ENCODE measurements at regions not wholly inside any gene's neighbourhood (a gene's known extent, or its start where the extent isn't known, plus 50 kb on each side); places are given as distances from the start of the nearest gene placed in this dataset.

- Mint-ChIP-seq H3K36me3 (no peaks in the 10 kb centered on the region), H3K27ac (no peak overlapping the region), H3K27me3 (no peaks in the 10 kb centered on the region), H3K4me1 (no peaks in the 10 kb centered on the region), H3K4me3 (no peak overlapping the region), H3K9me3 (peaks cover 2 to 33% (median 7%) of the 10 kb centered on the region in 7 donors)
- DNase-seq (no peak), ATAC-seq (ENCODE audit: low read depth in 2 of 2) (no peak)
- Histone ChIP-seq H3K9me3 (ENCODE audit: control insufficient read depth in 2 of 2, low read length in 2 of 2) (peaks cover 0 to 2% of the 10 kb centered on the region in 2 experiments), H3K36me3 (ENCODE audit: control insufficient read depth, insufficient read depth, low read length) (no peaks in the 10 kb centered on the region), H3K27me3 (ENCODE audit: control insufficient read depth, insufficient read depth, low read length) (no peaks in the 10 kb centered on the region), H3K27ac (ENCODE audit: insufficient read depth, low read length, poor library complexity, severe bottlenecking) (no peak overlapping the region), H3K4me3 (ENCODE audit: low read depth, low read length) (no peak overlapping the region), H3K4me1 (ENCODE audit: control insufficient read depth, insufficient read depth, low read length, poor library complexity, severe bottlenecking) (no peaks in the 10 kb centered on the region)
Measured at GRCh38 chr9:118721923-118722322, 647.3 kb downstream of the BRINP1 start.

GRCh38 chr9:118729981-118730380 lies 639.3 kb downstream of the BRINP1 start:
- no peak for ATAC-seq (ENCODE audit: low read depth in 2 of 2)
- H3K9me3 Mint-ChIP-seq: peaks cover 1 to 32% (median 11%) of the 10 kb centered on the region in 7 donors
- H3K27me3 Mint-ChIP-seq: no peaks in the 10 kb centered on the region

GRCh38 chr9:118732998-118733397 lies 636.2 kb downstream of the BRINP1 start:
- no peak overlapping the region for H3K27ac ChIP-seq (ENCODE audit: insufficient read depth, low read length, poor library complexity, severe bottlenecking)
- peaks cover 0 to 34% (median 9%) of the 10 kb centered on the region in 7 donors for H3K9me3 Mint-ChIP-seq
- H3K4me1 Mint-ChIP-seq: peaks cover 0 to 1% (median 0%) of the 10 kb centered on the region in 4 donors
- ATAC-seq (ENCODE audit: low read depth in 2 of 2): no peak
- no peak for DNase-seq
- H3K27ac Mint-ChIP-seq: no peak overlapping the region
- peaks cover 0 to 17% of the 10 kb centered on the region in 2 experiments for H3K9me3 ChIP-seq (ENCODE audit: control insufficient read depth in 2 of 2, low read length in 2 of 2)
- H3K4me1 ChIP-seq (ENCODE audit: control insufficient read depth, insufficient read depth, low read length, poor library complexity, severe bottlenecking): no peaks in the 10 kb centered on the region
- no peaks in the 10 kb centered on the region for H3K36me3 Mint-ChIP-seq
- no peak overlapping the region for H3K4me3 ChIP-seq (ENCODE audit: low read depth, low read length)
- no peaks in the 10 kb centered on the region for H3K36me3 ChIP-seq (ENCODE audit: control insufficient read depth, insufficient read depth, low read length)
- H3K27me3 ChIP-seq (ENCODE audit: control insufficient read depth, insufficient read depth, low read length): no peaks in the 10 kb centered on the region
- no peak overlapping the region for H3K4me3 Mint-ChIP-seq
- H3K27me3 Mint-ChIP-seq: no peaks in the 10 kb centered on the region

More at GRCh38 chr9:118729981-118730380, 639.3 kb downstream of the BRINP1 start:
- Mint-ChIP-seq H3K27ac (no peak overlapping the region), H3K4me3 (no peak overlapping the region), H3K4me1 (no peaks in the 10 kb centered on the region), H3K36me3 (no peaks in the 10 kb centered on the region)
- H3K4me3 ChIP-seq (ENCODE audit: low read depth, low read length): no peak overlapping the region
- H3K4me1 ChIP-seq (ENCODE audit: control insufficient read depth, insufficient read depth, low read length, poor library complexity, severe bottlenecking): no peaks in the 10 kb centered on the region
- peaks cover 2 to 9% of the 10 kb centered on the region in 2 experiments for H3K9me3 ChIP-seq (ENCODE audit: control insufficient read depth in 2 of 2, low read length in 2 of 2)
- no peak for DNase-seq
- no peaks in the 10 kb centered on the region for H3K36me3 ChIP-seq (ENCODE audit: control insufficient read depth, insufficient read depth, low read length)
- H3K27me3 ChIP-seq (ENCODE audit: control insufficient read depth, insufficient read depth, low read length): no peaks in the 10 kb centered on the region
- no peak overlapping the region for H3K27ac ChIP-seq (ENCODE audit: insufficient read depth, low read length, poor library complexity, severe bottlenecking)

- Histone ChIP-seq H3K27me3 (ENCODE audit: control insufficient read depth, insufficient read depth, low read length) (no peaks in the 10 kb centered on the region), H3K4me3 (ENCODE audit: low read depth, low read length) (no peak overlapping the region), H3K36me3 (ENCODE audit: control insufficient read depth, insufficient read depth, low read length) (no peaks in the 10 kb centered on the region), H3K9me3 (ENCODE audit: control insufficient read depth in 2 of 2, low read length in 2 of 2) (peaks cover 0 to 17% of the 10 kb centered on the region in 2 experiments), H3K27ac (ENCODE audit: insufficient read depth, low read length, poor library complexity, severe bottlenecking) (no peak overlapping the region), H3K4me1 (ENCODE audit: control insufficient read depth, insufficient read depth, low read length, poor library complexity, severe bottlenecking) (no peaks in the 10 kb centered on the region)
- no peaks in the 10 kb centered on the region for H3K36me3 Mint-ChIP-seq
- peaks cover 2 to 41% (median 11%) of the 10 kb centered on the region in 7 donors for H3K9me3 Mint-ChIP-seq
- H3K27me3 Mint-ChIP-seq: no peaks in the 10 kb centered on the region
- ATAC-seq (ENCODE audit: low read depth in 2 of 2) (no peak), DNase-seq (no peak)
- no peak overlapping the region for H3K4me3 Mint-ChIP-seq
- H3K27ac Mint-ChIP-seq: no peak overlapping the region
- peaks cover 0 to 1% (median 0%) of the 10 kb centered on the region in 4 donors for H3K4me1 Mint-ChIP-seq
Measured at GRCh38 chr9:118734696-118735095, 634.5 kb downstream of the BRINP1 start.

- Mint-ChIP-seq H3K4me3 (no peak overlapping the region), H3K27me3 (no peaks in the 10 kb centered on the region), H3K9me3 (peaks cover 2 to 41% (median 16%) of the 10 kb centered on the region in 7 donors), H3K27ac (no peak overlapping the region), H3K4me1 (peaks cover 0 to 1% (median 0%) of the 10 kb centered on the region in 4 donors), H3K36me3 (no peaks in the 10 kb centered on the region)
- ATAC-seq (ENCODE audit: low read depth in 2 of 2): no peak
- no peak for DNase-seq
- H3K9me3 ChIP-seq (ENCODE audit: control insufficient read depth in 2 of 2, low read length in 2 of 2): peaks cover 0 to 17% of the 10 kb centered on the region in 2 experiments
- no peaks in the 10 kb centered on the region for H3K36me3 ChIP-seq (ENCODE audit: control insufficient read depth, insufficient read depth, low read length)
- no peak overlapping the region for H3K4me3 ChIP-seq (ENCODE audit: low read depth, low read length)
- no peaks in the 10 kb centered on the region for H3K27me3 ChIP-seq (ENCODE audit: control insufficient read depth, insufficient read depth, low read length)
- no peaks in the 10 kb centered on the region for H3K4me1 ChIP-seq (ENCODE audit: control insufficient read depth, insufficient read depth, low read length, poor library complexity, severe bottlenecking)
- no peak overlapping the region for H3K27ac ChIP-seq (ENCODE audit: insufficient read depth, low read length, poor library complexity, severe bottlenecking)
Measured at GRCh38 chr9:118736406-118736805, 632.8 kb downstream of the BRINP1 start.

GRCh38 chr9:118751077-118751847 lies 618.0 kb downstream of the BRINP1 start:
- H3K27me3 ChIP-seq (ENCODE audit: control insufficient read depth, insufficient read depth, low read length): no peaks in the 10 kb centered on the region
- DNase-seq: no peak
- Mint-ChIP-seq H3K4me1 (no peaks in the 10 kb centered on the region), H3K4me3 (no peak overlapping the region), H3K27me3 (no peaks in the 10 kb centered on the region), H3K9me3 (peaks cover 2 to 34% (median 10%) of the 10 kb centered on the region in 7 donors), H3K36me3 (no peaks in the 10 kb centered on the region), H3K27ac (no peak overlapping the region)
- no peak overlapping the region for H3K27ac ChIP-seq (ENCODE audit: insufficient read depth, low read length, poor library complexity, severe bottlenecking)
- H3K4me1 ChIP-seq (ENCODE audit: control insufficient read depth, insufficient read depth, low read length, poor library complexity, severe bottlenecking): no peaks in the 10 kb centered on the region
- H3K36me3 ChIP-seq (ENCODE audit: control insufficient read depth, insufficient read depth, low read length): no peaks in the 10 kb centered on the region
- peaks cover 0 to 5% of the 10 kb centered on the region in 2 experiments for H3K9me3 ChIP-seq (ENCODE audit: control insufficient read depth in 2 of 2, low read length in 2 of 2)
- no peak for ATAC-seq (ENCODE audit: low read depth in 2 of 2)
- no peak overlapping the region for H3K4me3 ChIP-seq (ENCODE audit: low read depth, low read length)

- H3K9me3 Mint-ChIP-seq: peaks cover 0 to 31% (median 10%) of the 10 kb centered on the region in 7 donors
- no peak overlapping the region for H3K27ac ChIP-seq (ENCODE audit: insufficient read depth, low read length, poor library complexity, severe bottlenecking)
- H3K4me3 Mint-ChIP-seq: no peak overlapping the region
- no peaks in the 10 kb centered on the region for H3K4me1 Mint-ChIP-seq
- DNase-seq: no peak
- H3K36me3 ChIP-seq (ENCODE audit: control insufficient read depth, insufficient read depth, low read length): no peaks in the 10 kb centered on the region
- no peak overlapping the region for H3K27ac Mint-ChIP-seq
- ATAC-seq (ENCODE audit: low read depth in 2 of 2): no peak
- H3K27me3 Mint-ChIP-seq: no peaks in the 10 kb centered on the region
- no peak overlapping the region for H3K4me3 ChIP-seq (ENCODE audit: low read depth, low read length)
- no peaks in the 10 kb centered on the region for H3K4me1 ChIP-seq (ENCODE audit: control insufficient read depth, insufficient read depth, low read length, poor library complexity, severe bottlenecking)
- no peaks in the 10 kb centered on the region for H3K27me3 ChIP-seq (ENCODE audit: control insufficient read depth, insufficient read depth, low read length)
- peaks cover 0 to 5% of the 10 kb centered on the region in 2 experiments for H3K9me3 ChIP-seq (ENCODE audit: control insufficient read depth in 2 of 2, low read length in 2 of 2)
- H3K36me3 Mint-ChIP-seq: no peaks in the 10 kb centered on the region
Measured at GRCh38 chr9:118751848-118752223, 617.4 kb downstream of the BRINP1 start.
